Urinary bladder (tissue), 3 donors: ENCODE measurements at regions not wholly inside any gene's neighbourhood (a gene's known extent, or its start where the extent isn't known, plus 50 kb on each side); places are given as distances from the start of the nearest gene placed in this dataset.
"Not testable (repeated sequence)": the region's sequence is repeated elsewhere in the genome, so short reads cannot be mapped to it uniquely, and the experiment has no call there.

ENCODE experiments used
- DNase-seq: peaks from one replicate; pipeline ENCODE4 v3.0.0-alpha.2; 2015; ENCODE audit errors: extremely low spot score
- H3K27ac ChIP-seq: one replicate; pipeline ENCODE4 v1.5.1; 2013; ENCODE audit warnings: low read depth, mild to moderate bottlenecking, moderate library complexity
- H3K36me3 ChIP-seq: one replicate; pipeline ENCODE4 v1.6.1; 2013; ENCODE audit warnings: mild to moderate bottlenecking, moderate library complexity; ENCODE audit not compliant: insufficient read depth
- H3K4me1 ChIP-seq: one replicate; pipeline ENCODE4 v1.6.1; 2013; ENCODE audit warnings: mild to moderate bottlenecking, moderate library complexity; ENCODE audit not compliant: insufficient read depth
- H3K4me3 ChIP-seq: one replicate; pipeline ENCODE4 v1.5.1; 2013; ENCODE audit warnings: low read depth, low read length
- WGBS: extraction: QIAGEN DNeasy Blood & Tissue Kit; methylation state at CpG from one replicate; pipeline ENCODE4 v1.1.7; 2013; 5-methylcytosine and 5-hydroxymethylcytosine counted together
- donor health status: healthy with polysubstance abuse.
- donor health status: healthy.

DNA sequence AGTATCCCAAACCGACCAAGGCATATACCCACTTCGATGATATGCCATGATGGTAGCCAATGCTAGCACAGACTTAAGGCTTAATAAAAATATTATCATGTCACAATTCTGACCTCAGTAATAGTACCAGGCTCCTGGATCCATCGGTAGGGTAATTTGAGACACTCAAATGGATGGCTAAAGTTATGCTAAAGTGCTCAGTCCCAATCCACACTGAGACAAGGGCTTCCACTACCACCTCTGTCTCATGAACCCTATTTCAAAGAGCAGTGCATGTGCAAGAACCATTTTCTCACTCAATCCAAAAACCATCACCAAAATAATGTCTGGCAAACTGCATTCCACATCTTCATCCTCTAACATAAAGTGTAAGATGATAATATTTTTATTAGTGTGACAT is 122.4 kb upstream of the KRR1 start:
- 88% methylated on average over 3 of the region's 3 CpGs for WGBS
- DNase-seq = no peak
- H3K4me3 ChIP-seq = no peak overlapping the region
- no peak overlapping the region for H3K27ac ChIP-seq
- no peaks in the 10 kb centered on the region for H3K36me3 ChIP-seq
- H3K4me1 ChIP-seq = no peaks in the 10 kb centered on the region

DNA sequence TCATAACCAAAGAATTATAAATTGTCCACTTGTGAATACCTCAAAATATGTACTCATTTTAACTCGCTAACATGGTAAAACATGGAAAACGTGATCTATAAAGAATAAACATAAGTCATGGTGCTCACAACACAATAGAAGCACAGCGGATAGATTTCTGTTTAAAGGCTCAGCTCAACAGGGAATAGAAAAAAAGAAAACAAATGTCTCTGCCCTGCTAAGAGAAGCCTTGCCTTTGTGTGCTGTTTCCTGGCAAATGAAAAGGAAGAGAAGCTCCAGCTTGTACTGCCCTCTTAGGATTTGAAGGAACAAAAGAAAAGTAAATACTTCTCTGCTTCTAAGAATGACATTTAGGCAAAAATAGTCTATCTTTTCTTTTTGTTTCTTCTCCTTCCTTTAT is 121.0 kb upstream of the KRR1 start:
- 72% methylated on average over 3 of the region's 3 CpGs for WGBS
- no peak for DNase-seq
- peak overlapping the region; percentile 2 for H3K27ac ChIP-seq
- no peak overlapping the region for H3K4me3 ChIP-seq
- no peaks in the 10 kb centered on the region for H3K36me3 ChIP-seq
- H3K4me1 ChIP-seq = no peaks in the 10 kb centered on the region

DNA sequence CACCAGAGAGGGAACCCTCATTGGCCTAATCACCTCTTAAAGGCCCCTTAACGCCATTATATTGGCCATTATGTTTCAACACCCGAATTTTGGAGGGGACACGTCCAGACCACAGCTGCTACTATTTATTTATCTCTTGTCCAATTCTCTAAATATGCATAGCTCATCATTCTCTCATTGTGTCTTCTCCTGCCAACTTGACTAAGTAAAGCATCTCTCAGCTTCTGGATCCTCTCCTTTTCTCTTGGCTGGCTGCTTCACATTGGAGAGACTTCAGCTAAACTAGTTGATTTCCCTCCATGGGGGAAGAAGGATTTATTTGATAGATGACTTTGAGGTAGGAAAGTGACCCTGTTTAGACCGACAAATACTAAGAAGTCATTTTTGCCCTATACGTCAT is 120.4 kb upstream of the KRR1 start:
- Histone ChIP-seq H3K36me3 (no peaks in the 10 kb centered on the region), H3K4me3 (no peak overlapping the region), H3K27ac (no peak overlapping the region), H3K4me1 (no peaks in the 10 kb centered on the region)
- whole genome bisulfite sequencing = 70% methylated on average over 5 of the region's 5 CpGs
- DNase-seq = no peak

DNA sequence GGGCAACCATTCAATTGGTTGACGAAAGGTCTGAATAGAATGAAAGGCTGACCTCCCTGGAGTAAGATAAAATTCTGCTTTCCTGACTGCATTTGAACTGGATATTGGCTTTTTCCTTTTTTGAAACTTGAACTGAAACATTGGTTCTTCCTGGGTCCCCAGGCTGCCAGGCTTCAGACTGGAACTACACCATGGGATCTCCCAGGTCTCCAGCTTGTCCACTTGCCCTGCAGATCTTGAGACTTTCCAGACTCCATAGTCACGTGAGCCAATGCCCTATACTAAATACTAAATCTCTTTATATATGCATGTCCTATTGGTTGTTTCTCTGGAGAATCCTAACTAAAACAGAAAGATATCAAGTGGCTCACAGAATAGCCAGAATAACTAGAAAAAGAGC is 118.7 kb upstream of the KRR1 start:
- Histone ChIP-seq H3K4me1 (no peaks in the 10 kb centered on the region), H3K4me3 (no peak overlapping the region), H3K36me3 (no peaks in the 10 kb centered on the region), H3K27ac (no peak overlapping the region)
- DNase-seq = no peak
- 87% methylated on average over 2 of the region's 2 CpGs for WGBS

DNA sequence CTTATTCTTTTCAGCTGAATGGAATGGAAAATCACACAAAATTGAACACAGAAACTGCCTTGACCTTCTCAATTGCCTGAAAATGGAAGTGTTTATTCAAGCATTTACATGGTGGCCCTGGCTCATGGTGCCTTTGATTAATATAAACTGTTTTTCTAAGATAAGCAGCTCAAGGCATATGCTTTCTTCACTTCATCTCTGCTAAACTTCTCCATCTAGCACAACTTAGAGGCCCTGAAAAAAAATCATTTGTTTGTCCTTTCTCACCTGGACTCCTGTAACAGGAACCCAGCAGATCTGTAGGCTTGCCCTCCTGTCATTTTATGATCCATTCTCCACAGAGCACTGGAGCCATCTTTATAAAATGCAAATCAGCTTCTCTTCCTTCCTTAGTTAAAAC is 117.5 kb upstream of the KRR1 start:
- DNase-seq = no peak
- no peaks in the 10 kb centered on the region for H3K4me1 ChIP-seq

DNA sequence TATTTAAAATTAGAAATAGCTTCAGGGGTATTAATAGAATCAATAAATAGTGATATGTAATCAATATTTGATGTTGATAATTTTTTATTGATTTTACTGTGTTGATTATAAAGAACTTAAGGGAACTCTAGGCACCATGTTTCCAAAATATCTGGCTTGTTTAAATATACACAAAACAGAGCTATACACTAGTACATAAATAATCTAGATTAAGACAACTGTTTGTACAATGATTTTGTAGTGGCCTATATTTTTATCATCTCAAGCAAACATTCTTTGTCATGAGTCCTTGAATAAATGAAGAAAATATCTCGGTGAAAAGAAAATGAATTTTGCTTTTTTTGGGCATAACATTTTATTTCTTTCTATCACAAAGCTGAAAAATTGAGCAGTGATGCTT is 117.1 kb upstream of the KRR1 start:
- H3K36me3 ChIP-seq = peaks cover 1% of the 10 kb centered on the region
- DNase-seq = no peak
- no peak overlapping the region for H3K4me3 ChIP-seq
- WGBS = 45% methylated on average over 1 of the region's 1 CpG
- H3K4me1 ChIP-seq = no peaks in the 10 kb centered on the region
- no peak overlapping the region for H3K27ac ChIP-seq

More for the DNA sequence above, 117.5 kb upstream of the KRR1 start:
- H3K27ac ChIP-seq = no peak overlapping the region
- H3K36me3 ChIP-seq = peaks cover 1% of the 10 kb centered on the region
- no peak overlapping the region for H3K4me3 ChIP-seq

DNA sequence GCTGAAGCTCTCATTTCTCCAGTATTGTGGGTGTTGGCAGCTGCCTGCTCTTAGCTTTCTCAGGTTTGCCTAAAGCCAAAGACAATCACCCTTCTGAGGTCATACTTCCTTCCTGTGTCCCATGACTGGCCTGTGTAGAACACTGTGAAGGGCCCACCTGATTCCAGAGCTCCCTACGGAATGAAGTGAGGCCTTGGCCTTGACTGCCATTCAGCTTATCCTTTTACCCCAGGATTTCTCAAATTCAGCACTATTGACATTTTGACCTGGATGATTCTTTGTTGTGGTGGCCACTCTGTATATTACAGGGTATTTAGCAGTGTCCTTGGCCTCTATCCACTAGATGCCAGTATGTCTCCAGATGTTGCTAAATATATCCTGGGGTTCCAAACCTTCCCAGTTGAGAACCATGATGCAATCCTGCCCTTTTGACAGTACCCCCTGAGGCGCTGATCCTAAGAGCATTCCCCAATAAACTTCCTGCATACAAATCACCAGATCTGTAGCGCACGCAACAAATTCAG is 112.3 kb upstream of the KRR1 start:
- Histone ChIP-seq H3K4me3 (no peak overlapping the region), H3K4me1 (no peaks in the 10 kb centered on the region), H3K36me3 (peaks cover 1% of the 10 kb centered on the region), H3K27ac (no peak overlapping the region)
- WGBS = 64% methylated on average over 4 of the region's 4 CpGs
- no peak for DNase-seq

DNA sequence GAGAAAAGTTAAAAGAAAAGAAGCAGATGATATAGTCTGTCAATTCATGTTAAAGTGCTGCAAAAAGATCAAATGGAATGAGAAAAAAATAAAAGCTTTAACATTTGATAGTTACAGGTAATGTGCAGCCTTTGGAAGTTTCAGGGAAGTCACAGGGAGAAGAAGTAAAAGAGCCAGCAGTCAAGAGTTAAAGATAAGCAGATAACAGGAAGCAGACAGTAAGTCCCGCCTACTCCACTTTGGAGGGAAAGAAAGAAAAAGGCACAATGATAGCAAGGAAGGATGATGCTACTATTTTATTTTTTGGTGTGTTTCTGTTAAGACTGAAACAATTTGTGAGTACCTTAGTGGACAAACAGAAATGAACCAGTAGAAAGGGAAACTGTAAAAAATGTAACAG is 111.1 kb upstream of the KRR1 start:
- H3K36me3 ChIP-seq = peaks cover 1% of the 10 kb centered on the region
- 84% methylated on average over 1 of the region's 1 CpG for WGBS

DNA sequence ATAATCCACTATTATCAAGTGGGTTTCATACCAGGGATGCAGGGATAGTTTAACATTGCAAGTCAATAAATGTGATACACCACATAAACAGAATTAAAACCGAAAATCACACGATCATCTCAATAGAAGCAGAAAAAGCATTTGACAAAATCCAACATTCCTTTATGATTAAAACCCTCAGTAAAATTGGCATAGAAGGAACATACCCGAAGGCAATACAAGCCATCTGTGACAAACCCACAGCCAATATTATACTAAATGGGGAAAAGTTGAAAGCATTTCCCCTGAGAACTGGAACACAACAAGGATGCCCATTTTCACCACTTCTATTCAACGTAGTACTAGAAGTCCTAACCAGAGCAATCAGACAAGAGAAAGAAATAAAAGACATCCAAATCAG is 103.0 kb upstream of the KRR1 start:
- H3K4me3 ChIP-seq = not testable (repeated sequence)

More for the DNA sequence above, 111.1 kb upstream of the KRR1 start:
- Histone ChIP-seq H3K4me3 (no peak overlapping the region), H3K4me1 (no peaks in the 10 kb centered on the region), H3K27ac (no peak overlapping the region)
- no peak for DNase-seq

DNA sequence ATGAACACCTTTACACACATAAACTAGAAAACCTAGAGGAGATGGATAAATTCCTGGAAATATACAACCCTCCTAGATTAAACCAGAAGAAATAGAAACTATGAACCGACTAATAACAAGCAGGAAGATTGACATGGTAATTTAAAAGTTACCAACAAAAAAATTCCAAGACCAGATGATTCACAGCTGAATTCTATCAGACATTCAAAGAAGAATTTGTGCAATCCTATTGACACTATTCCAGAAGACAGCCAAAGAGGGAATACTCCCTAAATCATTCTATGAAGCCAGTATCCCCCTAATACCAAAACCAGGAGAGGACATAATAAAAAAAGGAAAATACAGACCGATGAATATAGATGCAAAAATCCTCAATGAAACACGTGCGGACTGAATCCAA is 102.6 kb upstream of the KRR1 start:
- no peak overlapping the region for H3K27ac ChIP-seq
- 88% methylated on average over 4 of the region's 4 CpGs for WGBS
- H3K4me3 ChIP-seq = no peak overlapping the region
- H3K4me1 ChIP-seq = no peaks in the 10 kb centered on the region
- no peaks in the 10 kb centered on the region for H3K36me3 ChIP-seq
- DNase-seq = no peak

More for the DNA sequence above, 103.0 kb upstream of the KRR1 start:
- not testable (repeated sequence) for H3K4me1 ChIP-seq, H3K27ac ChIP-seq, DNase-seq, H3K36me3 ChIP-seq
- 91% methylated on average over 4 of the region's 4 CpGs for WGBS

DNA sequence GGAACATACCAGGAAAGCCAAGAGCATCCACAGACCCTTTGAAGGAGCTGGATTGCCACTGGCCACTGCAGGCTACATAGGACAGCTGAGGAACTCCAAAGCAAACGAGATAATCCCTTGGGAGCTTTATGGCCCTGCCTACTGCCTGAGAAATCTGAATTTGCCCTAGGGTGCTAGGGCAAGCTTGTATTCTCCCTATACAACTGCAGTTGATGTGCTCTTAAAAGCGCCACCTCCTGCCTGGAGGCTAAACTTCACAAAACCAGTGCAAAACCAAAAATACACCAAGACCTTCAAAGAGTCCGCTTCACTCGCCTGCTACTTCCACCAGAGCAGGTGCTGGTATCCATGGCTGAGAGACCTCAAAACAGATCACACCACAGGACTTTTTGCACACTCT is 99.6 kb upstream of the KRR1 start:
- no peaks in the 10 kb centered on the region for H3K4me1 ChIP-seq
- H3K4me3 ChIP-seq = no peak overlapping the region
- no peak for DNase-seq
- no peaks in the 10 kb centered on the region for H3K36me3 ChIP-seq
- WGBS = 91% methylated on average over 4 of the region's 4 CpGs
- H3K27ac ChIP-seq = no peak overlapping the region

DNA sequence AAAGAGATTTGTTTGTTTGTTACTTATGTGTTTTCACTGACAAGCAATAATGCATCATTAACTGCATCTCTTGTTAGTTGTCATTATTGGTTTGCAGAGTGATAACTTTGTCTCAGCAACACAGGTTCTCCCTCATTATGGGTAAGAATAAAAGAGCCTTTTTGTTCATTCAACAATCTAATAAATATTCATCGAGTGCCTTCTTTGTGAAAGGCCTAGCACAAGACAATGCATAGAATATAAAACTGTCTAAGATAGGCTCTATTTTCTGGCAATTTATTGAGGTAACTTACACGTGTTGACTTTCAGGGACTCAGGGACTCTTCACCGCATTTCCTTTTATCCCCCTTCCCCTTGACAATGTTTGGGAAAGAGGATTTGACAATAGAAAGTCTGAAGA is 95.5 kb upstream of the KRR1 start:
- no peak overlapping the region for H3K27ac ChIP-seq
- H3K4me1 ChIP-seq = no peaks in the 10 kb centered on the region
- no peak for DNase-seq
- 73% methylated on average over 3 of the region's 3 CpGs for WGBS
- no peak overlapping the region for H3K4me3 ChIP-seq
- H3K36me3 ChIP-seq = no peaks in the 10 kb centered on the region

DNA sequence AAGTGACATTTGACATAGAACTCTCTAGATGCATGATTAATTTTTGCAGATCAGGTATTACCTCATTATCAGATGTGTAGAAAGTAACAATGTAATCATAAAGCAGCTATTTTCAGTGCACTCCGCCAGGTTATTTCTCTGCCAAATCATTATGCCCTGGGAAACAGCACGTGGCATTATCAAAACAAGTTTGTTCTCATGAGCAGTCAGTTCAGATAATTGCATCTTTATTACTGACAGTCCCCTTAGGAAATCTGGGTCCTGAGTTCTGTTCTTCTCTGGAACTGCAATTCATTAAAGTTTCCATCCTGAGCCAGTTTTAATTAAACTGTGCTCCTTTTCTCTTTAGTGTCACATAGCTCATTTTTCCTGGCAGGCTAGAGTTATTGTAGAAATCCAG is 94.7 kb upstream of the KRR1 start:
- WGBS = 60% methylated on average over 2 of the region's 2 CpGs
- Histone ChIP-seq H3K4me3 (no peak overlapping the region), H3K4me1 (no peaks in the 10 kb centered on the region), H3K36me3 (no peaks in the 10 kb centered on the region), H3K27ac (no peak overlapping the region)
- DNase-seq = no peak

DNA sequence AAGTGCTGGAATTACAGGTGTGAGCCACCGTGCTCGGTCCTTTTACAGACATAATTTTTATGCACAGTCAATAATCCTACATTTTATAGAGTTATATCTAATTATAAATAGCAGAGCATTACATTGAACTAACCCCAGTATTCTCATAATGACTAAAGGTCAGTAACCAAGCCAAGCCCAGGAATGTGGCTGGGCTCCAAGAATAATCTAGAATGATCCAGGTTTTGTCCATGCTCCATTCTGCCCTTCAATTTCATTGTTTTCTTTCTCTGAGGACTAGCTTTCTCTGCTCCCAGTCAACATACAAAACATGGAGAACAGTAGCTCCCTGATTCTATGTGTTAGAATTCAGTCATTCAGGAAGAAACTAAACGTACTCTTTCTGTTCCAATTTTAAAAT is 92.1 kb upstream of the KRR1 start:
- WGBS = 86% methylated on average over 3 of the region's 3 CpGs
- H3K36me3 ChIP-seq = no peaks in the 10 kb centered on the region
- H3K4me1 ChIP-seq = no peaks in the 10 kb centered on the region
- no peak overlapping the region for H3K4me3 ChIP-seq
- no peak for DNase-seq
- H3K27ac ChIP-seq = no peak overlapping the region

DNA sequence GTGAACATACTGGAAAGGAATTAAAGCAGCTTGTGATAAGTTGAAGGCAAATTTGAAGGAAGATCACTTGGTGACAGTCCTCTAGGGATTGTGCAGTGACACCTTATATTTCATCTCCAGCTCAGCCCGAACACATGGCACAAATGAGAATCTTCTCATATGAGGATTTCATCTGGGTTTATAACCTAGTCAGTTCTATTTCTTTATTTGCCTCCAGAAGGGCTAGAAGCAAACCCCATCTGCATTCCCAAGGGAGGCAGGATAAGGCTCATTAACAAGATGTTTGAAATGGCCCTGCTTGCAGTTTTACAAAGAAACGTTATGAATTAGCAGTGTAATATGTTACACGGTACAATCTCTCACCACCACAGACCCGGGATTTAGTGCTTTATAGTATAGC is 90.7 kb upstream of the KRR1 start:
- H3K36me3 ChIP-seq = no peaks in the 10 kb centered on the region
- no peak for DNase-seq
- H3K4me1 ChIP-seq = no peaks in the 10 kb centered on the region
- no peak overlapping the region for H3K4me3 ChIP-seq
- 64% methylated on average over 4 of the region's 4 CpGs for WGBS
- H3K27ac ChIP-seq = no peak overlapping the region
